NCI-H226 (cell line): ENCODE measurements at regions not wholly inside any gene's neighbourhood (a gene's known extent, or its start where the extent isn't known, plus 50 kb on each side); places are given as distances from the start of the nearest gene placed in this dataset.
"Not testable (repeated sequence)": the region's sequence is repeated elsewhere in the genome, so short reads cannot be mapped to it uniquely, and the experiment has no call there.

Experiments used
- DNase-seq: peaks from one replicate; pipeline ENCODE4 v3.0.0-alpha.2; 2015

- no peak for DNase-seq
Observed at GRCh38 chrX:45630078-45630477, 429.4 kb upstream of the DIPK2B start.

- DNase-seq = peak; percentile 27
Observed at GRCh38 chrX:45628041-45628440, 427.4 kb upstream of the DIPK2B start.

GRCh38 chrX:45623266-45623665, 422.6 kb upstream of the DIPK2B start:
- DNase-seq = peak; percentile 16

- no peak for DNase-seq
Observed at GRCh38 chrX:45622538-45622937, 421.9 kb upstream of the DIPK2B start.

- no peak for DNase-seq
Observed at GRCh38 chrX:45622042-45622423, 421.4 kb upstream of the DIPK2B start.

- DNase-seq = peak; percentile 64
Observed at GRCh38 chrX:45621376-45622041, 420.8 kb upstream of the DIPK2B start.

- no peak for DNase-seq
Observed at GRCh38 chrX:45619290-45619689, 418.6 kb upstream of the DIPK2B start.

- DNase-seq = not testable (repeated sequence)
Observed at GRCh38 chrX:45615591-45615990, 414.9 kb upstream of the DIPK2B start.

- DNase-seq = no peak
Observed at GRCh38 chrX:45614853-45615252, 414.2 kb upstream of the DIPK2B start.

GRCh38 chrX:45602151-45602550, 401.5 kb upstream of the DIPK2B start:
- no peak for DNase-seq

- DNase-seq = no peak
Observed at GRCh38 chrX:45601052-45601451, 400.4 kb upstream of the DIPK2B start.

- no peak for DNase-seq
Observed at GRCh38 chrX:45598861-45599260, 398.2 kb upstream of the DIPK2B start.

GRCh38 chrX:45596188-45596808, 395.6 kb upstream of the DIPK2B start:
- no peak for DNase-seq

- DNase-seq = peak; percentile 32
Observed at GRCh38 chrX:45592101-45592500, 391.4 kb upstream of the DIPK2B start.

- DNase-seq = no peak
Observed at GRCh38 chrX:45591650-45592049, 391.0 kb upstream of the DIPK2B start.

- no peak for DNase-seq
Observed at GRCh38 chrX:45584717-45585116, 384.0 kb upstream of the DIPK2B start.

- DNase-seq = no peak
Observed at GRCh38 chrX:45577361-45577760, 376.7 kb upstream of the DIPK2B start.

GRCh38 chrX:45571453-45571852, 370.8 kb upstream of the DIPK2B start:
- DNase-seq = no peak

- no peak for DNase-seq
Observed at GRCh38 chrX:45566456-45566855, 365.8 kb upstream of the DIPK2B start.

GRCh38 chrX:45557387-45557786, 356.7 kb upstream of the DIPK2B start:
- DNase-seq = no peak

GRCh38 chrX:45554736-45555135, 354.1 kb upstream of the DIPK2B start:
- no peak for DNase-seq

GRCh38 chrX:45553417-45553816, 352.7 kb upstream of the DIPK2B start:
- no peak for DNase-seq

- DNase-seq = not testable (repeated sequence)
Observed at GRCh38 chrX:45546697-45547096, 346.0 kb upstream of the DIPK2B start.

GRCh38 chrX:45540181-45540580, 339.5 kb upstream of the DIPK2B start:
- DNase-seq = no peak

GRCh38 chrX:45537936-45538335, 337.3 kb upstream of the DIPK2B start:
- no peak for DNase-seq
